ENCODE measurements at regions not wholly inside any gene's neighbourhood (a gene's known extent, or its start where the extent isn't known, plus 50 kb on each side); places are given as distances from the start of the nearest gene placed in this dataset.
"Not testable (repeated sequence)": the region's sequence is repeated elsewhere in the genome, so short reads cannot be mapped to it uniquely, and the experiment has no call there.

DNA sequence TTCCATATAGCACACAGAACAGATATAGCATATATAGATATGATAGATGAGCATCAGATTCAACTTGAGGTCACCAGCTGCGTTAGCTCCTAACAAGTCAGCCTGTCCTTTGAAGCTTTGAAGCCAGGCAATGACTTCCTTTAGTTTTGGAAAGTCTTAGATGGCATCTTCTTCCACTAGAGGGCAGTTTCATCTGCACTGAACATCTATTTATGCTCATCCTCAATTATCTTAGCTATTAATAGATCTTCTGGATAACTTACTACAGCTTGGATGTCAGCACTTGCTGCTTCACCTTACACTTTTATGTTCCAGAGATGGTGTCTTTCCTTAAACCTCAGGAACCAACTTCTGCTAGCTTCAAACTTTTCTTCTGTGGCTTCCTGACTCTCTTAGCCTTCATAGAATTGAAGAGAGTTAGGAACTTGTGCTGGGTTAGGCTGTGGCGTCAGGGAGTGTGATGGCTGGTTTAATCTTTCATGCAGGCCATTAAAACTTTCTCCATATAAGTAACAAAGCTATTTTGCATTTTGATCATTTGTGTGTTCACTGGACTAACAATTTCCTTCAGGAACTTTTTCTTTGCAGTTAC lies 1401.4 kb downstream of the EFNA5 start:
- Histone ChIP-seq H3K4me3 (no peak overlapping the region), H3K27me3 (no peaks in the 10 kb centered on the region), H3K27ac (no peak overlapping the region), H3K4me1 (ENCODE audit: low read depth) (no peaks in the 10 kb centered on the region), H3K9me3 (ENCODE audit: low read depth) (no peaks in the 10 kb centered on the region), H3K36me3 (no peaks in the 10 kb centered on the region)
- TF ChIP-seq, protein P1, sequence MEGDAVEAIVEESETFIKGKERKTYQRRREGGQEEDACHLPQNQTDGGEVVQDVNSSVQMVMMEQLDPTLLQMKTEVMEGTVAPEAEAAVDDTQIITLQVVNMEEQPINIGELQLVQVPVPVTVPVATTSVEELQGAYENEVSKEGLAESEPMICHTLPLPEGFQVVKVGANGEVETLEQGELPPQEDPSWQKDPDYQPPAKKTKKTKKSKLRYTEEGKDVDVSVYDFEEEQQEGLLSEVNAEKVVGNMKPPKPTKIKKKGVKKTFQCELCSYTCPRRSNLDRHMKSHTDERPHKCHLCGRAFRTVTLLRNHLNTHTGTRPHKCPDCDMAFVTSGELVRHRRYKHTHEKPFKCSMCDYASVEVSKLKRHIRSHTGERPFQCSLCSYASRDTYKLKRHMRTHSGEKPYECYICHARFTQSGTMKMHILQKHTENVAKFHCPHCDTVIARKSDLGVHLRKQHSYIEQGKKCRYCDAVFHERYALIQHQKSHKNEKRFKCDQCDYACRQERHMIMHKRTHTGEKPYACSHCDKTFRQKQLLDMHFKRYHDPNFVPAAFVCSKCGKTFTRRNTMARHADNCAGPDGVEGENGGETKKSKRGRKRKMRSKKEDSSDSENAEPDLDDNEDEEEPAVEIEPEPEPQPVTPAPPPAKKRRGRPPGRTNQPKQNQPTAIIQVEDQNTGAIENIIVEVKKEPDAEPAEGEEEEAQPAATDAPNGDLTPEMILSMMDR (IDR thresholded peaks at IDR 0.05; ENCODE audit: low read depth, low read length), result peak; percentile 59
- DNase-seq (ENCODE audit: low read depth in 1 of 2, low spot score in 1 of 2), result peak; percentile 5 to 35

DNA sequence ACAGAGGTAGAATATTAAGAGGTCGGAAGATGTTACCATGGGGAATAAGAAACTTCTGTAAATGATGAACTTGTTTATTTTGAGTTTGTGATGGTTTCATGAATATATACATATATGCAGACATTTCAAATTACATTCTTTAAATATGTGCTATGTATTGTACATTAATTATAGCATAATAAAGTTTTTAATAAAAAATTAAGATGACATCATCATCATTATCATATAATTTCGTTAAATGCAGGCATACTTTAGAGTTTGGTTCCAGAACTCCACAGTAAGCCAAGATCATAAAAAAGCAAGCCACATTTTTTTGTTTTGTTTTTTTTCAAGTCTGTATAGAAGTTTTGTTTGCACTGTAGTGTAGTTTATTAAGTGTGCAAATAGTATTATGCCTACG lies 1403.5 kb downstream of the EFNA5 start:
- no peak for DNase-seq (ENCODE audit: low read depth in 1 of 2, low spot score in 1 of 2)
- TF ChIP-seq, protein P1 (IDR thresholded peaks at IDR 0.05; ENCODE audit: low read depth, low read length), result no peak
- H3K4me3 ChIP-seq, result no peak overlapping the region

DNA sequence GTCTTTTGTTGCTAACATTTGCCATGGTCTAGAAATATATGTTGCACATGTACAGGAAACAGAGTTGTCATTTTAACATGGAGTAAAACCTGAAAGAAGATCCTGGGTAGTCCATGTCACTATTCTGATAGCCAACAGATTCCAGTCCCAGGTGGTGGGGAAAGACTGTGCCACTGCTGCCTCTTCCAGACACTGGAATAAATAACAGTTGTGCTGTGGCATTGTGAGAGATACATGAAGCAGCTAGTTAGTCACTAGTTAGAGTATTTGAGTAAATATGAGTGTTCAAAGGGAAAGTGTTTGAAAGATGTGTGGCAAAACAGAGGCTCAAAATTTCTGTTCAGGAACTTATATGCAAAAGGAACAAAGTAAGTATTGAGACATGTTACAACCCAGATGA lies 1408.3 kb downstream of the EFNA5 start:
- Histone ChIP-seq H3K27me3 (no peaks in the 10 kb centered on the region), H3K27ac (no peak overlapping the region), H3K36me3 (no peaks in the 10 kb centered on the region), H3K4me3 (no peak overlapping the region), H3K4me1 (ENCODE audit: low read depth) (no peaks in the 10 kb centered on the region), H3K9me3 (ENCODE audit: low read depth) (no peaks in the 10 kb centered on the region)
- no peak for DNase-seq (ENCODE audit: low read depth in 1 of 2, low spot score in 1 of 2)
- TF ChIP-seq, protein P1 (IDR thresholded peaks at IDR 0.05; ENCODE audit: low read depth, low read length), result no peak

More for the DNA sequence above, 1403.5 kb downstream of the EFNA5 start:
- Histone ChIP-seq H3K9me3 (ENCODE audit: low read depth) (no peaks in the 10 kb centered on the region), H3K4me1 (ENCODE audit: low read depth) (no peaks in the 10 kb centered on the region), H3K36me3 (no peaks in the 10 kb centered on the region), H3K27ac (no peak overlapping the region), H3K27me3 (no peaks in the 10 kb centered on the region)

DNA sequence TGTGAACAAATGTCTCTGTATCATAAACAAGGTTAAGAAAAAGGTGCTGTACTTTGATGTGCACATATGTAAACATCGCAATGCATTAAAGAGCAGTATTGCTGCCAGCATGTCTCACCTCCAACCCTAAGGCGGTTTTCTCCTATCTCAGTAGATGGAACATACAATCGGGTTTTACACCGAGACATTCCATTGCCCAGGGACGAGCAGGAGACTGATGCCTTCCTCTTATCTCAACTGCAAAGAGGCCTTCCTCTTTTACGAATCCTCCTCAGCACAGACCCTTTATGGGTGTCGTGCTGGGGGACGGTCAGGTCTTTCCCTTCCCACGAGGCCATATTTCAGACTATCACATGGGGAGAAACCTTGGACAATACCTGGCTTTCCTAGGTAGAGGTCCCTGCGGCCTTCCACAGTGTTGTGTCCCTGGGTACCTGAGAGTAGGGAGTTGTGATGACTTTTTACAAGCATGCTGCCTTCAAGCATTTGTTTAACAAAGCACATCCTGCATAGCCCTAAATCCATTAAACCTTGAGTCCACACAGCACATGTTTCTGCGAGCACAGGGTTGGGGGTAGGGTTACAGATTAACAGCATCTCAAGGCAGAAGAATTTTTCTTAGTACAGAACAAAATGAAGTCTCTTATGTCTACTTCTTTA lies 1411.2 kb downstream of the EFNA5 start:
- not testable (repeated sequence) for H3K9me3 ChIP-seq (ENCODE audit: low read depth); H3K4me3 ChIP-seq; H3K27me3 ChIP-seq; H3K27ac ChIP-seq; H3K36me3 ChIP-seq; DNase-seq (ENCODE audit: low read depth in 1 of 2, low spot score in 1 of 2); H3K4me1 ChIP-seq (ENCODE audit: low read depth)

DNA sequence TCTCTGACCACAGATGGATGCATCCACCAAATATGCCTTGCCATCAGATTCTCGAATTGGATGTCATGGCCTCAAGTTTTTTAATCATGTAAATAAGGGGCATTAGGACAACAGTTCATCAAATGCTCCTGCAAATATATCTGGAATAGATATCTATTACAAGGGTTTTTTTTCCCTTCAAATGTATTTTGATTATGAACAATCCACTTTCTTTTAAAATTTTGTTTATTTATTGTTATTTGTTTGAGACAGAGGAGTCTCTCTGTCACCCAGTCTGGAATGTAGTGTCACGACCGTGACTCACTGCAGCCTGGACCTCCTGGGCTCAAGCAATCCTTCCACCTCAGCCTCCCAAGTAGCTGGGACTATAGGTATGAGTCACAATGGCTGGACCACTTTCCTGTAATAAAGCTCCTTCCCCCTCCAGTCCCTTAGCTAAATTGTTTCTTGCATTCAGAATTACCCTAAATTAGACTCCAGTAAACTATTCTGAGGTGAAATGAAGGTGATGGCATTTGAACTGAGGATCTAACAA lies 1412.1 kb downstream of the EFNA5 start:
- TF ChIP-seq, protein P1 (IDR thresholded peaks at IDR 0.05; ENCODE audit: low read depth, low read length), result no peak
- Histone ChIP-seq H3K4me3 (no peak overlapping the region), H3K9me3 (ENCODE audit: low read depth) (no peaks in the 10 kb centered on the region), H3K27ac (no peak overlapping the region), H3K4me1 (ENCODE audit: low read depth) (no peaks in the 10 kb centered on the region), H3K36me3 (no peaks in the 10 kb centered on the region), H3K27me3 (no peaks in the 10 kb centered on the region)
- DNase-seq (ENCODE audit: low read depth in 1 of 2, low spot score in 1 of 2), result no peak

DNA sequence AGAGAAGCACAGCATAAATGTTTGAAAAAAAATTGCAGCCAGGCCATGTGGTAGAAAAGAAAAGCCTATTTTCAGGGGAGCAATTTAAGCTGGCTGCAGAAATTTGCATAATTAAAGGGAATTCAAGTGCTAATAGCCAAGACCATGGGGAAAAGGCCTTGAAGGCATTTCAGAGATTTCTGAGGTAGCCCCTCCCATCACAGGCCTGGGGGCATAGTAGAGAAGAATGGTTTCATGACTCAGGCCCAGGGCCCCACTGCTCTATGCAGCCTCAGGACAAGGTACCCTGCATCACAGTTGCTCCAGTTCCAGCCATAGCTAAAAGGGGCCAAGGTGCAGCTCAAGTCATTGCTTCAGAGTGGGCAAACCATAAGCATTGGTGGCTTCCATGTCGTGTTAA lies 1416.0 kb downstream of the EFNA5 start:
- H3K27ac ChIP-seq, result no peak overlapping the region
- H3K36me3 ChIP-seq, result no peaks in the 10 kb centered on the region
- H3K9me3 ChIP-seq (ENCODE audit: low read depth), result no peaks in the 10 kb centered on the region
- H3K27me3 ChIP-seq, result no peaks in the 10 kb centered on the region
- H3K4me3 ChIP-seq, result no peak overlapping the region
- DNase-seq (ENCODE audit: low read depth in 1 of 2, low spot score in 1 of 2), result no peak
- H3K4me1 ChIP-seq (ENCODE audit: low read depth), result no peaks in the 10 kb centered on the region
- TF ChIP-seq, protein P1 (IDR thresholded peaks at IDR 0.05; ENCODE audit: low read depth, low read length), result no peak

DNA sequence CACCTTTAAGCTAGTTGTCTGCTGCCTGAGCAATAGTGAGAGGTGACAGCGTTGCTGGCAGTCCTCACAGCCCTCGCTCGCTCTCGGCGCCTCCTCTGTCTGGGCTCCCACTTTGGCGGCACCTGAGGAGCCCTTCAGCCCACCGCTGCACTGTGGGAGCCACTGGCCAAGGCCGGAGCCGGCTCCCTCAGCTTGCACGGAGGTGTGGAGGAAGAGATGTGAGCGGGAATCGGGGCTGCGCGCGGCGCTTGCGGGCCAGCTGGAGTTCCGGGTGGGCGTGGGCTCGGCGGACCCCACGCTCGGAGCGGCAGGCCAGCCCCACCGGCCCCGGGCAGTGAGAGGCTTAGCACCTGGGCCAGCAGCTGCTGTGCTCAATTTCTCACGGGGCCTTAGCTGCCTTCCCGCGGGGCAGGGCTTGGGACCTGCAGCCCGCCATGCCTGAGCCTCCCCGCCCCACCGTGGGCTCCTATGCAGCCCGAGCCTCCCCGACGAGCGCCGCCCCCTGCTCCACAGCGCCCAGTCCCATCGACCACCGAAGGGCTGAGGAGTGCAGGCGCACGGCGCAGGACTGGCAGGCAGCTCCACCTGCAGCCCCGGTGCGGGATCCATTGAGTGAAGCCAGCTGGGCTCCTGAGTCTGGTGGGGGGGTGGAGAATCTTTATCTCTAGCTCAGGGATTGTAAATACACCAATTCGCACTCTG lies 1424.5 kb downstream of the EFNA5 start:
- not testable (repeated sequence) for H3K36me3 ChIP-seq; H3K4me1 ChIP-seq (ENCODE audit: low read depth); H3K4me3 ChIP-seq; DNase-seq (ENCODE audit: low read depth in 1 of 2, low spot score in 1 of 2); H3K27me3 ChIP-seq; H3K9me3 ChIP-seq (ENCODE audit: low read depth); H3K27ac ChIP-seq
